Cardiac fibroblast (primary cell): ENCODE measurements at regions not wholly inside any gene's neighbourhood (a gene's known extent, or its start where the extent isn't known, plus 50 kb on each side); places are given as distances from the start of the nearest gene placed in this dataset.
A peak's percentile ranks its signal among the peaks of the same experiment; 100 is the strongest.

Source experiments
- DNase-seq, 2 donors: peaks; one replicate each; pipeline versions ENCODE4 v3.0.0 to v3.0.0-alpha.2; 2010; ENCODE audit warnings: low read depth in 2 of 2
- H3K4me3 ChIP-seq, 2 donors: replicated peaks in 1 of 2; 1 replicate in 1 of 2; 2 replicates in 1 of 2; pipeline ENCODE4 v1.5.1; 2011; ENCODE audit warnings: low read depth in 2 of 2, low read length in 2 of 2, mild to moderate bottlenecking in 2 of 2, moderate library complexity in 1 of 2
- TF ChIP-seq, protein P1 (sequence below): IDR thresholded peaks from one replicate; pipeline ENCODE4 v1.5.1; 2011; ENCODE audit warnings: low read depth, mild to moderate bottlenecking, low read length, inconsistent platforms

DNA sequence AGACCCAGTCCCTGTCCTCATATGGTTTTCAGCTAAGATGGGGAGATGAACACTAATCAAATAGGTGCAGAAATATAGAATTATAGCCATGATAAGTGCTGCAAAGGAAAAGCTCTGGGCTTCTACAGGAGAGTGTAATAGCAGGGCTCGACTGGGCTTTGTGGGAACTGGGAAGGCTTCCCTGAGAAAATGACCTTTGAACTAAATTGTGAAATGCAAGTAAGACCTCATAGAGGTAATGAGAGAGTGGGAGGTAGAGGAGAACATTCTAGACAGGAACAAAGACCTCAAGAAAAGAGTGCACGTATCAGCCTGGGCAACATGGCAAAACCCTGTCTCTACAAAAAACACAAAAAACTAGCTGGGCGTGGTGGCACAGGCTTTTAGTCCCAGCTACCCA is 231.6 kb downstream of the ABHD5 start:
- no peak for DNase-seq
- no peak overlapping the region for H3K4me3 ChIP-seq
- TF ChIP-seq, protein P1, sequence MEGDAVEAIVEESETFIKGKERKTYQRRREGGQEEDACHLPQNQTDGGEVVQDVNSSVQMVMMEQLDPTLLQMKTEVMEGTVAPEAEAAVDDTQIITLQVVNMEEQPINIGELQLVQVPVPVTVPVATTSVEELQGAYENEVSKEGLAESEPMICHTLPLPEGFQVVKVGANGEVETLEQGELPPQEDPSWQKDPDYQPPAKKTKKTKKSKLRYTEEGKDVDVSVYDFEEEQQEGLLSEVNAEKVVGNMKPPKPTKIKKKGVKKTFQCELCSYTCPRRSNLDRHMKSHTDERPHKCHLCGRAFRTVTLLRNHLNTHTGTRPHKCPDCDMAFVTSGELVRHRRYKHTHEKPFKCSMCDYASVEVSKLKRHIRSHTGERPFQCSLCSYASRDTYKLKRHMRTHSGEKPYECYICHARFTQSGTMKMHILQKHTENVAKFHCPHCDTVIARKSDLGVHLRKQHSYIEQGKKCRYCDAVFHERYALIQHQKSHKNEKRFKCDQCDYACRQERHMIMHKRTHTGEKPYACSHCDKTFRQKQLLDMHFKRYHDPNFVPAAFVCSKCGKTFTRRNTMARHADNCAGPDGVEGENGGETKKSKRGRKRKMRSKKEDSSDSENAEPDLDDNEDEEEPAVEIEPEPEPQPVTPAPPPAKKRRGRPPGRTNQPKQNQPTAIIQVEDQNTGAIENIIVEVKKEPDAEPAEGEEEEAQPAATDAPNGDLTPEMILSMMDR = no peak

DNA sequence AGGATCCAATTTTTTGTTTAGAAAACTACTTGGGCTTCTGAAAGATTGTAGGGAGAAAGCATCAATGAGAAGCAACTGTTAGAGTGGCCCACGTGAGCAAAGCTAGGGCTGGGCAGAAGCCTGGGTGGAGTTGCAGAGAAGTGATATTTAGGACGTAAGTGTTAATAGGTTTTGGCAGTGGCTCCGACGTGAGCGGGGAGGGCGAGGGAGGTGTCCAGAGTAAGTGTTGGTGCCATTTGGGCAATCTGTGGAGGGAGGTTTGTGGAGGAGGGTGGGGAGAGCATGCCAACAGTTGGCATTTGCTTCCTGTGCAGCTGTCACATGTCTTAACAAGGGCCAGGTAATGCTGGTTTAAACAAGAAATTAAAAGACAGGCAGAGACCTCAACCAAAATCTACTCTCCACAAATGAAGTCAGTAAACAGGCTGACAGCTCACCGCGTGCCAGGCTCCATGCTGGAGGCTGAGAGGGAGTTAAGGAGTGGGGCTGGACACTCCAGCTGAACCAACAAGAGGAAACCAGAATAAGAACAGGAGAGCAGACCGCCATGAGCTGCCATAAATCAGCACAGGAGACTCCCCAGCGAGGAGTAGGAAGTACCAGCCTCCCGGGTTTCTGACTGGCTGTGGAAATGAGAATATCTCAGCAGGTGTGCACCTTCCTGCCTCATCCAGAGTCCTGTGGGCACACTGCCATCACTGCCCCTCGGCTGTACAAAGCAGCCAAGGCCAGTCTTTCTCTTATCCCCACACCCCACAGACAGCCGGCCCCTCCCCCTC is 232.6 kb downstream of the ABHD5 start:
- no peak overlapping the region for H3K4me3 ChIP-seq
- TF ChIP-seq, protein P1 = no peak
- no peak for DNase-seq

DNA sequence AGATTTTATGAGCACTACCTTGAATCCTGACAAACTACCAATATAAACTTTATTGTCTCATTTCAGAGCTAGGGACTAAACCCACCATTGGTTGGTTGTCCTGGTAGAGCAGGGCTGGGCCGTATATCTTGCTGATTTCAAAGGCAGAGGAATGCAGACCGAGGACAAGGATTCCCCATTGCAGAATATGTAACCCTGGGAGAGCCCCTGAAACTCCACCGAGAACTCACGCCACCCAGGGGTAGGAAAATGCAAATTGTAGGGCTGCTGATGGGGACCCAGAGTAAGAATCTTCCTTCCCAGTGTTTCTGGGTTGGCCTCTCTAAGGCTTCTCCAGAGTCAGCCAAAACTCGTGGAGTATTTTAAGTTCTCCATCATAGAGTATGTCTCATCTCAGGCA is 235.3 kb downstream of the ABHD5 start:
- TF ChIP-seq, protein P1 = no peak
- no peak overlapping the region for H3K4me3 ChIP-seq
- DNase-seq = no peak

DNA sequence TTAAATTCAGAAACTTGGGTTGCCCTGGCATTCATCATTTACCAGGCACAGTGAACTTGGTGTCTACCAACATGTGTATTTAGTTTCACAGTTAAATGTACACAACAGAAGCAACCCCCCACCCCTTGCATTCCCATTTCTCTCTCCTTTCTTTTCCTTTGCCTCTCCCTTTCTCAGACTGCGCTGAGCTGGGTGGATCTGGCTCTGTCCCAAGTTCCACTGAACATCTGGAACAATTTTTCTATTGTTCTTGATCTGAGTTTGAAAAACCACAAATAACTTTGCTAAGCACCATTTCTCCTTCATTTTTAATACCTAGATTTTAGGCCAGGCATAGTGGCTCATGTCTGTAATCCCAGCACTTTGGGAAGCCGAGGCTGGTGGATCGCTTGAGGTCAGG is 242.2 kb downstream of the ABHD5 start:
- no peak overlapping the region for H3K4me3 ChIP-seq
- TF ChIP-seq, protein P1 = no peak
- peak; percentile 19 to 60 for DNase-seq

DNA sequence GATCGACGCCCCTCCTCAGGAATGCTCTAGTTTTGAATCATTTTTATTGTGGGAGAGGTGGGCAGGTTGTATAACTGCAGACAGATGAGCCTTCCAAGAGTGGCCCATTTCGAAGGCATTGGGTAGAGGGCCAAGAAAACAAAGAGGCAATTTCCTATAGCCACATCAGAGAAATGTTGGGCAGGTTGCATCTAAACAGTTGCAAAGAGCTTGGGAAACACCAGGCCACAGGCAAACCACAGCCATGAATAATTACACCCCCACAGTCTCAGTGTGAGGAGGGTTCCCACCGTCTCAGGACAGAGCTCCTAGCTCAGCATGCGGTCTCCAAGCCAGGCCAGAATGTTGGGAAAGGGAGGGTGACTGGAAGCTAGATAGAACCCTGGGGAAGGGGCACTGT is 257.3 kb downstream of the ABHD5 start:
- TF ChIP-seq, protein P1 = no peak
- DNase-seq = no peak
- no peak overlapping the region for H3K4me3 ChIP-seq

DNA sequence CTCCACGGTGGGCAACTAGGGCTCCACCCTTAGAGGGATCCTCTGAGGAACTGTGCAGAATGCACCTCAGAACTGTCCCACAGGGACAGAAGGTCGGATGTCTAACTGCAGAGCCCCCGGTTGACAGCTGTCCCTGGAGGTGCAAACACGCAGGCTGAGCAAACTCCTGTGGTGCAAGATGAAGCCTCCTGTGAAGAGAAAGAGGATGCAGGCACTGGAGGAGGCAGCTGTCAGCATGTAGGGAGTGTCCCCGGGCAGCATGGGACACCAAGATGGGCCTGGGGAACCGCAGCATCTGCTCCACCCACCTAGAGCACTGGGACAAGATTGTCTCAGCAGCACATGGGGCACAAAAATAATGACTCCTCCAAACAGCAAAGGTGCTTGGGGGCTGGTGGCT is 258.9 kb downstream of the ABHD5 start:
- no peak for DNase-seq
- no peak overlapping the region for H3K4me3 ChIP-seq
- TF ChIP-seq, protein P1 = no peak

DNA sequence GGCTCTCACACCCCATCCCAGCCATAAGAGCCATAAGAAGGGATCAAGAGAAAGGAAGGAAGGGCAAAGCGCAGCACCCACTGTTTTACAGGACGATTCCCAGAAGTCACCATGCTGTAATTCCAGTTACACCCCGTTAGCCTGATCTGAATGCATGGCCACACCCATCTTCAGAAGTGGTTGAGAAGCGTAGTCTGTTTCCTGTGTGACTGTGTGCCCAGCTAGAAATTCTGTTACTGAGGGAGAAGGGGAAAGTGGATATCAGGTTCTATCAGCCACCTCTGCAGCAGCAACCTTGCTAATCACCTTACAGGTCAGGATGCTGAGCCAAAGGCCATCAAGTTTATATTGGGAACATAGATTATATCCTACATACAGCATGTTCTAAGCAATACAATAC is 260.0 kb downstream of the ABHD5 start:
- DNase-seq = no peak

More for the DNA sequence above, 260.0 kb downstream of the ABHD5 start:
- TF ChIP-seq, protein P1 = no peak
- no peak overlapping the region for H3K4me3 ChIP-seq
